GM18517 (cell line): ENCODE measurements at regions not wholly inside any gene's neighbourhood (a gene's known extent, or its start where the extent isn't known, plus 50 kb on each side); places are given as distances from the start of the nearest gene placed in this dataset.

ENCODE experiments used
- ATAC-seq: cut with Tn5 transposase; IDR thresholded peaks from one replicate; pipeline ENCODE4 v1.9.1; 2021; ENCODE audit warnings: mild to moderate bottlenecking, moderate library complexity; ENCODE audit not compliant: unreplicated experiment

GRCh38 chr5:84695330-84695729 lies 310.6 kb upstream of the EDIL3 start:
- ATAC-seq: no peak

- no peak for ATAC-seq
Measured at GRCh38 chr5:84693256-84693655, 308.6 kb upstream of the EDIL3 start.

- ATAC-seq: no peak
Measured at GRCh38 chr5:84688566-84688965, 303.9 kb upstream of the EDIL3 start.

GRCh38 chr5:84685121-84685894 lies 300.6 kb upstream of the EDIL3 start:
- no peak for ATAC-seq

GRCh38 chr5:84683594-84683993 lies 298.9 kb upstream of the EDIL3 start:
- ATAC-seq: no peak

- ATAC-seq: no peak
Measured at GRCh38 chr5:84682531-84682930, 297.9 kb upstream of the EDIL3 start.

GRCh38 chr5:84680908-84681307 lies 296.2 kb upstream of the EDIL3 start:
- ATAC-seq: no peak

GRCh38 chr5:84673785-84674184 lies 289.1 kb upstream of the EDIL3 start:
- no peak for ATAC-seq

- no peak for ATAC-seq
Measured at GRCh38 chr5:84667576-84667975, 282.9 kb upstream of the EDIL3 start.

GRCh38 chr5:84650429-84650828 lies 265.7 kb upstream of the EDIL3 start:
- no peak for ATAC-seq

GRCh38 chr5:84647581-84647980 lies 262.9 kb upstream of the EDIL3 start:
- ATAC-seq: no peak

GRCh38 chr5:84642795-84643194 lies 258.1 kb upstream of the EDIL3 start:
- ATAC-seq: no peak

GRCh38 chr5:84642324-84642723 lies 257.6 kb upstream of the EDIL3 start:
- no peak for ATAC-seq

- ATAC-seq: no peak
Measured at GRCh38 chr5:84637662-84638375, 253.1 kb upstream of the EDIL3 start.

GRCh38 chr5:84635235-84636055 lies 250.8 kb upstream of the EDIL3 start:
- ATAC-seq: no peak

GRCh38 chr5:84634256-84634655 lies 249.6 kb upstream of the EDIL3 start:
- no peak for ATAC-seq

GRCh38 chr5:84632418-84632817 lies 247.7 kb upstream of the EDIL3 start:
- no peak for ATAC-seq

GRCh38 chr5:84628918-84629317 lies 244.2 kb upstream of the EDIL3 start:
- no peak for ATAC-seq

GRCh38 chr5:84623019-84623418 lies 238.3 kb upstream of the EDIL3 start:
- no peak for ATAC-seq

GRCh38 chr5:84622461-84622860 lies 237.8 kb upstream of the EDIL3 start:
- ATAC-seq: no peak

- peak; percentile 66 for ATAC-seq
Measured at GRCh38 chr5:84618262-84618661, 233.6 kb upstream of the EDIL3 start.

- ATAC-seq: no peak
Measured at GRCh38 chr5:84614906-84615305, 230.2 kb upstream of the EDIL3 start.
